Smooth muscle cell (in vitro differentiated cells): ENCODE measurements at regions not wholly inside any gene's neighbourhood (a gene's known extent, or its start where the extent isn't known, plus 50 kb on each side); places are given as distances from the start of the nearest gene placed in this dataset.

Experiments
- DNase-seq: peaks from one replicate; lab custom pipeline; 2025; ENCODE audit not compliant: unreplicated experiment; lab: John Stamatoyannopoulos, UW
- H2AFZ ChIP-seq: fragments of 200-600 bp; sonication (generic); 2 replicates; pipeline ENCODE4 v1.6.0; 2016; ENCODE audit warnings: antibody characterized with exemption, low read depth, mild to moderate bottlenecking
- H3F3A ChIP-seq: fragments of 200-600 bp; sonication (generic); 2 replicates; pipeline ENCODE4 v1.6.0; 2017; ENCODE audit warnings: antibody characterized with exemption, low read depth
- H3K27ac ChIP-seq: fragments of 200-600 bp; sonication (generic); 2 replicates; pipeline ENCODE4 v1.5.1; 2016; ENCODE audit warnings: low read depth, mild to moderate bottlenecking
- H3K27me3 ChIP-seq: fragments of 200-600 bp; sonication (generic); 2 replicates; pipeline ENCODE4 v1.6.1; 2016; ENCODE audit warnings: low read depth, mild to moderate bottlenecking
- H3K36me3 ChIP-seq: fragments of 200-600 bp; sonication (generic); 2 replicates; pipeline ENCODE4 v1.5.1; 2016; ENCODE audit warnings: low read depth
- H3K4me1 ChIP-seq: fragments of 200-600 bp; sonication (generic); 2 replicates; pipeline ENCODE4 v1.5.1; 2016; ENCODE audit warnings: low read depth
- H3K4me2 ChIP-seq: fragments of 200-600 bp; sonication (generic); 2 replicates; pipeline ENCODE4 v1.6.0; 2016; ENCODE audit warnings: mild to moderate bottlenecking
- H3K4me3 ChIP-seq: fragments of 200-600 bp; sonication (generic); 2 replicates; pipeline ENCODE4 v1.5.1; 2016; ENCODE audit warnings: mild to moderate bottlenecking
- H3K79me2 ChIP-seq: fragments of 200-600 bp; sonication (generic); 2 replicates; pipeline ENCODE4 v1.6.0; 2016; ENCODE audit warnings: low read depth, mild to moderate bottlenecking
- H3K9ac ChIP-seq: fragments of 200-600 bp; sonication (generic); 2 replicates; pipeline ENCODE4 v1.6.0; 2016; ENCODE audit warnings: low read depth
- H3K9me3 ChIP-seq: fragments of 200-600 bp; sonication (generic); replicated peaks from 2 replicates; pipeline ENCODE4 v1.5.1; 2016; ENCODE audit warnings: low read depth
- H4K20me1 ChIP-seq: fragments of 200-600 bp; sonication (generic); 2 replicates; pipeline ENCODE4 v1.6.0; 2016; ENCODE audit warnings: low read depth
- WGBS: methylation state at CpG from one replicate; pipeline ENCODE4 v1.1.7; 2016; ENCODE audit warnings: low lambda C conversion rate; 5-methylcytosine and 5-hydroxymethylcytosine counted together
- TF ChIP-seq, protein P1 (sequence below): fragments of 200-600 bp; sonication (generic); IDR thresholded peaks from 2 replicates; pipeline ENCODE4 v1.5.1; 2017; ENCODE audit warnings: borderline replicate concordance, mild to moderate bottlenecking, antibody characterized with exemption; ENCODE audit not compliant: insufficient read depth, poor library complexity, severe bottlenecking

DNA sequence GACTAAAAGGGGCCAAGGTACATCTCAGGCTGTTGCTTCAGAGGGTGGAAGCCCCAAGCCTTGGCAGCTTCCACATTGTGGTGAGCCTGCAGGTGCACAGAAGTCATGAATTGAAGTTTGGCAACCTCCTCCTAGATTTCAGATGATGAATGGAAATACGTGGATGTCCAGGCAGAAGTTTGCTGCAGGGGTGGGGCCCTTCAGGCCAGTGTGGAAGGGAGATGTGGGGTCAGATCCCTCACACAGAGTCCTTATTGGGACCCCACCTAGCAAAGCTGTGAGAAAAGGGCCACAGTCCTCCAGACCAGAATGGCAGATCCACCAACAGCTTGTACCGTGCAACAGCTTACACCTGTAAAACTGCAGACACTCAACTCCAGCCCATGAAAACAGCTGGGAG, 67.4 kb upstream of the PTGS2 start:
- Histone ChIP-seq H2AFZ (no peak overlapping the region), H3K9ac (no peak overlapping the region), H3K36me3 (no peaks in the 10 kb centered on the region), H3K4me1 (no peaks in the 10 kb centered on the region), H3K27ac (no peak overlapping the region), H3F3A (no peaks in the 10 kb centered on the region), H3K4me3 (no peak overlapping the region), H3K79me2 (no peaks in the 10 kb centered on the region), H3K9me3 (no peaks in the 10 kb centered on the region), H3K4me2 (no peak overlapping the region), H3K27me3 (no peaks in the 10 kb centered on the region), H4K20me1 (no peaks in the 10 kb centered on the region)
- TF ChIP-seq, protein P1, sequence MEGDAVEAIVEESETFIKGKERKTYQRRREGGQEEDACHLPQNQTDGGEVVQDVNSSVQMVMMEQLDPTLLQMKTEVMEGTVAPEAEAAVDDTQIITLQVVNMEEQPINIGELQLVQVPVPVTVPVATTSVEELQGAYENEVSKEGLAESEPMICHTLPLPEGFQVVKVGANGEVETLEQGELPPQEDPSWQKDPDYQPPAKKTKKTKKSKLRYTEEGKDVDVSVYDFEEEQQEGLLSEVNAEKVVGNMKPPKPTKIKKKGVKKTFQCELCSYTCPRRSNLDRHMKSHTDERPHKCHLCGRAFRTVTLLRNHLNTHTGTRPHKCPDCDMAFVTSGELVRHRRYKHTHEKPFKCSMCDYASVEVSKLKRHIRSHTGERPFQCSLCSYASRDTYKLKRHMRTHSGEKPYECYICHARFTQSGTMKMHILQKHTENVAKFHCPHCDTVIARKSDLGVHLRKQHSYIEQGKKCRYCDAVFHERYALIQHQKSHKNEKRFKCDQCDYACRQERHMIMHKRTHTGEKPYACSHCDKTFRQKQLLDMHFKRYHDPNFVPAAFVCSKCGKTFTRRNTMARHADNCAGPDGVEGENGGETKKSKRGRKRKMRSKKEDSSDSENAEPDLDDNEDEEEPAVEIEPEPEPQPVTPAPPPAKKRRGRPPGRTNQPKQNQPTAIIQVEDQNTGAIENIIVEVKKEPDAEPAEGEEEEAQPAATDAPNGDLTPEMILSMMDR: no peak
- no peak for DNase-seq
- WGBS: 93% methylated on average over 2 of the region's 2 CpGs

DNA sequence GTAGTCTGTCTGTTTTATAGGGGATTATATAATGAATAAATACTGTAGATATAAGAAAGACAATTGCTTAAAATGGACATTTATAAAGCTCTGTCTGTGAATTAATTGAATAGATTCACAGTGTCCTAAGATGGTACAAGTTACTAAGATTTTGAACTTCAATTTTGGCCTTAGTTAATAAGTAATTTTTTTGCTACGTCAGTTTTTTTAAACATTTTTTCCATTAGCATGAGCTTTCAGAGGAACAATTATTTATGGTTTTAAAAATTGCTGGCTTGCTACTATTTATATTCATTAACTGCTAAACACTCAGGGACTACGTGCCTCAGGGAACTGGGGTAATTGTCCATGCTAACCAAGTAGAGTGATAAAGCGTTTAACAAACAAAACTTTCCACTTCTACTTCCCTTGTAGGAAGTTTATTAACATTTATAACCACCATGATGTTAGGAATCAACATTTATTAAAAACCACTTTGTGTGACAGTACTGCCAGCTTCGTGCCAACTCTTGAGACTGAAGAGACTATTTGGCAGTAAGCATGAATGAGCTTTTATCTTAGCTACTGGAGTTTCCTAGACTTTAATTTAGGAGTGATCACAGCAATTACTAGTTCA, 65.4 kb upstream of the PTGS2 start:
- WGBS: 89% methylated on average over 4 of the region's 4 CpGs
- Histone ChIP-seq H3K27me3 (no peaks in the 10 kb centered on the region), H3K9me3 (no peaks in the 10 kb centered on the region), H3K27ac (no peak overlapping the region), H4K20me1 (no peaks in the 10 kb centered on the region), H3K4me1 (no peaks in the 10 kb centered on the region), H3K36me3 (no peaks in the 10 kb centered on the region), H3F3A (no peaks in the 10 kb centered on the region), H3K79me2 (no peaks in the 10 kb centered on the region), H2AFZ (no peak overlapping the region), H3K4me3 (no peak overlapping the region), H3K4me2 (no peak overlapping the region), H3K9ac (no peak overlapping the region)
- no peak for DNase-seq
- TF ChIP-seq, protein P1: no peak

DNA sequence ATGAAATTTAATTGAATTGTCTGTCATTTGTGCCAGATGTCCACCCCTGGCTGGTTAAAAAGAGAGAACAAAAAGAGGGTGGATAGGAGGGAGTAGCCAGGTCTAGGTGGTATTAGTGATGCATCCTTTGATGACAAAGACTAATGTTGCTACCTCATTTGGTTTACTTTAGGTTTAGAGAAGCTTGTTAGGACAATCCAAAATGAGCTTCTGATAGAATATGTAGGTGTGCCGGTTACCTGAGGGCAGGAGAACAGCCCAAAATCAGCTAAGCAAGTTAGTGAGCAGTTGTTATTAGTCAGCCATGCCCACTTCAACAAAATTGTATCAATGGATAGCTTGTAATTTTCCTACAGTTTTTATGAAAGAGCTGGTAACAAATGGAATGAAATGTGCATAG, 61.4 kb upstream of the PTGS2 start:
- Histone ChIP-seq H3K9me3 (no peaks in the 10 kb centered on the region), H3K4me1 (no peaks in the 10 kb centered on the region), H3K27ac (no peak overlapping the region), H3K27me3 (no peaks in the 10 kb centered on the region), H3K79me2 (no peaks in the 10 kb centered on the region), H3K36me3 (no peaks in the 10 kb centered on the region), H3F3A (no peaks in the 10 kb centered on the region), H2AFZ (no peak overlapping the region), H3K9ac (no peak overlapping the region), H3K4me3 (no peak overlapping the region), H3K4me2 (no peak overlapping the region), H4K20me1 (no peaks in the 10 kb centered on the region)
- WGBS: 88% methylated on average over 1 of the region's 1 CpG
- no peak for DNase-seq
- TF ChIP-seq, protein P1: no peak

DNA sequence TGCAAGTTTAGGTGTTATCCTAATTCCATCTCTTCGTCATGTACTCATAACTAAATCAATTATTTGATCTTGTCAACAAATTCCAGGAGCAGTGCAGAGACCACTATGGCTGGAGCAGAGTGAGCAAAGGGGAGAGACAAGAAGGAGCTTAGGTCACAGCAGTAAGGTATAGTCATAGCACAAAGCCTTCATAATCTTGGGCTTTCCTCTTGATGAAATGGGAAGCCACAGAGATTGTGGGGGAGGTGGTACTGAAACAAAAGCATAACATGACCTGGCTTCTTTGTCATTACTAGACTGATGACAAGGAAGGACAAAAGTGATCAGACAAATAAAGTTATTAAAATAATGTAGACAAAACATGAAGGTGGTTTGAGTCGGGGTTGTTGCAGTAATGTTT, 60.1 kb upstream of the PTGS2 start:
- H3K27ac ChIP-seq: no peak overlapping the region
- H4K20me1 ChIP-seq: no peaks in the 10 kb centered on the region
- H3K36me3 ChIP-seq: no peaks in the 10 kb centered on the region
- H3K9me3 ChIP-seq: no peaks in the 10 kb centered on the region
- H3K27me3 ChIP-seq: no peaks in the 10 kb centered on the region
- WGBS: 82% methylated on average over 2 of the region's 2 CpGs
- H3K4me2 ChIP-seq: no peak overlapping the region
- no peak overlapping the region for H3K9ac ChIP-seq
- TF ChIP-seq, protein P1: no peak
- no peaks in the 10 kb centered on the region for H3K79me2 ChIP-seq
- H3F3A ChIP-seq: no peaks in the 10 kb centered on the region
- no peak for DNase-seq
- no peak overlapping the region for H2AFZ ChIP-seq
- H3K4me1 ChIP-seq: no peaks in the 10 kb centered on the region
- no peak overlapping the region for H3K4me3 ChIP-seq
